Inflammatory macrophage treated with lipopolysaccharide for 1 hour (primary cell): ENCODE measurements at regions not wholly inside any gene's neighbourhood (a gene's known extent, or its start where the extent isn't known, plus 50 kb on each side); places are given as distances from the start of the nearest gene placed in this dataset.

ENCODE experiments used
- DNase-seq, 2 donors: peaks; one replicate each; pipeline ENCODE4 v3.0.0-alpha.2; 2020 to 2022

DNA sequence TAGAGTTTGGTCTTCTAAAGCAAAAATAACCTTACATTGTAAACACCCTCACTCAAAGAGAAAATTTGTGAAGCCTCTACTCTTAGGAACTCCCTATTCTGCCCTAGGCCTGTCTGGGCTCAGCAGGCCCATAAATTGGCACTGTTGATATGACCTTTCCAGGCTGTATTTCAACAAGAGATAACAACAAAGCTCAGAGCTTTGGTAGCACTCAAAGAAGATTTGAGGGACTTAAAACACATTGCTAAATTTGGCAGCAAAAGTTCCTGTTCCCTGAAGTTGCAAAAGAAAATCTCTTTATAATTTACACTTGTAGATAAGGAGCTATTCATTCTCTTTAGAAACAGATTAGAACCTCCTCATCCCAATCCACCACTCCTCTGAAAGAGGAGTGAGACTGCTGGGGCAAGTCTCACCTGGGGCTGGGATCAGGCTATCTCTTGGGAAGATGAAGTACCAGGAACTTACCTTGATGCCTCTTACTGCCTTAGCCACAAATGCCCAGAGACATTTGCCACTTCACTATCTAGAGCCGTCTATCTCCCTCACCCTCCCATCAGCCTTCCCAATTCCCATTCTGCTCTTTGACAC, 110.4 kb upstream of the AKIP1 start:
- no peak for DNase-seq

DNA sequence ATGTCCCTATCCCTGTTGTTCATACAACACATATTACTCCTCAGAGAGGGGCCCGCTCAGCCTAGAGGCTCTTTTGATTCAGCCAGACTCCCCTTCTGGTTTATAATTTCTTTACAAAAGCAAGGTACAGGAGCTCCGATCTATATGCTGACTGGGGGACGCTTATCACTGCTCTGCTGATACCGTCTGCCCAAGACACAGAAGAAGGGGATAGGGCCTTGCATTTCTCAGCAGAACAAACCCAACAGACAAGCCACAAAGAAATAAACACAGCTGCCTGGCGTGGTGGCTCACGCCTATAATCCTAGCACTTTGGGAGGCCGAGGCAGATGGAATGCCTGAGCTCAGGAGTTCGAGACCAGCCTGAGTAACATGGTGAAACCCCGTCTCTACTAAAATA, 109.9 kb upstream of the AKIP1 start:
- no peak for DNase-seq

DNA sequence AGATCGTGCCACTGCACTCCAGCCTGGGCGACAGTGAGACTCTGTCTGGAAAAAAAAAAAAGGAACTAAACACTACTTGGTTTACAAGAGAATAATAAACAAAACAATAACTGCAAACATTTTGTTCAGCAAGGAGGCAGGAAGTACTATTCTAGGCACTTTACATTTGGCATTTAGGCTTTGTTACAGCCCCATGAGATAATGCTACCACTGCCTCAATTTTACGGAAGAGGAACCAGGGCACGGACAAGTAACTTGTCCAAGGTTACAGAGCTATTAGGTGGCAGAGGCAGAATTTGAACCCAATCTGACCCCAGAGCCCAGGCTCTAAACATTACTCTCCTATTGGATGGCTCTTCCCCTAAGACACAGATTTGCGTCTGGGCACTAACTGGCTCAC, 108.7 kb upstream of the AKIP1 start:
- DNase-seq: peak; percentile 55 to 58

DNA sequence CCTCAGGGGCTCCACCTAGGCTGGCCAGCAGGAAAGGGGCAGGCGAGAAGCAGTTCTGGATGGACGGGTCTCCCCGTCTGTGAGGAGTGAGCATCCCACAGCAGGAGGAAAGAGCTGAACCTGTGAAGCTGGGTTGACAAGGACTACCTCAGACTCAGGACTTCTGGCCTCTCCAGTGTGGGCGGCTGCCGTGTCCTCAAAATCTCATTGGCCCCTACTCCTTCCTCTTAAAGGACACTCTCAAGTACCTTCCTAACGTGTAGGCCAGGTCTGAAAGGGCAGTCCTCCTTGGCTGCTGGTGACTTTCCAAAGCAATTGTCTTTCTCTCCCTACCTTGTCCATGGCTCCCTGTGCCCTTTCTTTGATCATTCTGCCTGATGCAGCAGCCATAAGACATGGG, 107.0 kb upstream of the AKIP1 start:
- DNase-seq: no peak

DNA sequence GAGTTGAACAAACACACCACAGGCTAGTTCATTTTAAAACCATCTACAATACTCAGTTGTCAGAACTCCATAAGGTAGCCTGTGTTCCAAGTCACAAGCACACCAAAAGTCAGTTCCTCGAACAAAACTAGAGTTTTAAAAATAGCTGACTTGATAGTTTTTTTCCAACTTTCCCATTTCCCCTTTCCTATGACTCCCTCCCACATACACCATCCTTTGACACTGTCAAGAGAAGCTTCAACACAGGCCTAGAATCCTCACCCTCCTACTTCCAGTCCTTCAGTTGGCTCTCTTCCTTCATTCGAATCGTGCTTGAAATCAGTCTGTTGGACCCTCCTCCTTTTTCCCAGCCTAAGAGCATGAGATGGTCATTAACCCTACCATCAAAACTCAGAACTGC, 105.7 kb upstream of the AKIP1 start:
- DNase-seq: peak; percentile 76 to 86

DNA sequence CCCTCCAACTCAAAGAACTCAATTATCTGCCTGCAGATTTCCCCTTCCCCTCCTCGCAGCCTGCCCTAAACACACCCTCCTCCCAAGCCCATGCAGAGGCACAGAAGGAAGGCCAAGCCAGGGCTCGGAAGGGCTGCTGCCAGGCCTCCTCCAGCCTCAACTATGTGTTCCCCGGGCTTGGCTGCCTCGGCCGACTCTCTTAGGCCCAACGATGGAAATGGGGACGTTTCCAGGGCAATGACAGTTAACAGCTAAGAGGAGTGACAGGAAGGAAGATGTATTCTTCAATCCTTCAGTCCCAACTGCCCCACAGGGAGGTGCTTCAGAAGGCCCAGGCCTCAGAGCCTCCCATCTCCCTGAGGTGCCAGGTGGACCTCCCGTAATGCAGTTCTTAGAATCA, 104.0 kb upstream of the AKIP1 start:
- DNase-seq: no peak

DNA sequence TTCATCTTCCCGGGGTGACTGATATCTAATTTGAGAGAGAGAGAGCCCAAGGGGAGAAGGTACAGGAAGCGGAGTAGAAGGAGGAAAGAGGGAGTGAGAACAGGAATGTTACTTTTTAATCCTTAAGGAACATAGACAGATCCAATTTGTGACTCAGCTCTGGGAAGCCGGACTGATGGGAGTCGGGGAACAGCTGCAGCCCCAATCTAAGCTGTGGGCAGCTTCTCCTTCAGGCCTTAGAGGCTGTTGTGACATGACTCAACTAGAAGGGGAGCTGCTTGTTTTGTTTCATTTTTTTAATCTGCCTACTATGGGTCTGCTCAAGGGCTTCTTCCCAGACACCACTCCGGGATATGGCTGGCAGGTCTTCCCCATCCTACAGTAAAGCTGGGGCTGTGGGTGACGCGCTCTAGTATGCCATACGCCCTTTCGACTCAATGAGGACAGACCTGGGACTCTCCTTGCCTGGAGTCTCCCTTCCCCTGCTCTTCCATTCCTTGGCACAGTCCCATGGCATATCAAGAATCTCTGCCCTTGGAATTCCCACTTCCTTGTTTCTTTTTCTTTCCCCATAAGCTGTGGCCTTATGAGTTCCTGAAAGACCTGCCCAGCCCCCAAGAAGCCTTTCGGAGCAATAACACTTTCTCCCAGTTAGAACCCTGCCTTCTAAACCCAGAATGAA, 103.3 kb upstream of the AKIP1 start:
- peak in 1 of 2 donors; percentile 61 for DNase-seq

DNA sequence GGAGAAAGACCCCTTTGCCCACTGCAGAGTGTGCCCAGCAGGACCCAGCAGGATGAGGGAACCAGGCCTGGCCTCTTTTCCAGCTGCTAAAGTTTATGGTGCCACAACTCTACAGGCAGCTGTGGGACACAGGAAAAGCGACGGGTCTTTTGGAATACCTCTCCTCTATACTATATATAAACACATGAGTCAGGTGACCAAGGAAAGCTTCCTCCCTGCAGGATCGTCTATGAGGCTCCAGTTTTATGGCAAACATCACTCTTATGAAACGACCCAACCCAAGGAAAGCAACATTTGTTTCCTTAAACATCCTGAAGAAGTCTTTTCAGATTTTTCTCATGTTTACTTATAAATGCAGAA, 102.8 kb upstream of the AKIP1 start:
- DNase-seq: no peak

DNA sequence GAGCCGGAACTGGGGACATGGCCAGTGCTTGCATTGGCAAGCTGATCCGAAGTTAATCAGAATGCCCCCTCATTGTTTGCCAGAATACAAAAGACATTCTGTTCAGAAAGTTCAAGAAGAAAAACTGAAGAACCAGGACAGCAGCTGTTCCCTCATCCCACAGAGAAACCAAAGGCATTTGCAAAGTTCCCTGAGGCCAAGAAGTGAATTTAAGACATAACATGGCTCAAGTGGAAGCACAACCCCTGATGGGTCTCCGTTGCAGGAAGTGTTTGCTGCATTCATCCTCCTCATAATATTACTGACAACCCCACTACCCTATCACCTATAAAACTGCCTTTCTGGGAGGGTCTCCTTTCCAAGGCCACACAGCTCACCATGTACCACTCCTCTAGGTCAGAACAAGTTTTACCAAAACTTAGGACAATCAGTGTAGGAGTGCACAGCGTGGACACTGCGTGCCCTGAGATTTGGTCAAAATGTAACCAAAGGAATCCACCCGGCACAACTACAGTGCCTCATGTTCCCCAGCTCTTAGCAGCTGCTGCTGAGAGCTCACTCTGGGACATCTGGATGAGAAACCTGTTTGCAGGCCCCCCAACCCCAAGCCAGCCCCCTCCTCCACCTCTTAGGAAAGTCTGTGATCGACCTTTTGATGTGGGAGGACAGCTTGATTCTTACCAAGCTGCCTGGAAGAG, 101.6 kb upstream of the AKIP1 start:
- no peak for DNase-seq

DNA sequence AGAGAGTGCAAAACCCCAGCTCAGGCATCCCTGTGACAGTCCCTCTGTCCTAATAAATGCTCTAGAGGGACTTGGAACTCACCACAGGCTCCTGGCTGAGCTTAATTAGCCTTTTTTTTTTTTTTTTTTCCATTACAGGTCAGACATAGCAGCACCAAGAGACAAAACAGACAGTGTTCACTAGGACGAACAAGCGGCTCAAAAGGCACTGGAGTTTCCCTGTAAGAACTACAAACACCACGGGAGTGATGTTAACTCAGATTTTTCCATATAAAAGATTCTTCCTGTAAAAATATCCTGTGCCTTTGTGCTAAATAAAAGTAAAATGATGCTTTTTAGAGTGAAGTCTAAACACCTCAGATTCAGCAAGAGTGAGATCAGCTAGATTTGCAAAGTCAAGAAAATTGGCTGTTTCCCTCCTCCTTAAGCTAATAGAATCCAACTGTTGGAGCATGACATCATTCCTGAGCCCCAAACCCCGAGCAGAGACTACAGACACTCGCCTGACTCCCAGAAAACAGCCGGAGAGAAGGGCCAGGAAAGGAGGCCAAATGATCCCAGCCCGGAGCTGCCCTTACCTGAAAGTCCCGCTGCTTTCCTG, 101.0 kb upstream of the AKIP1 start:
- no peak for DNase-seq

DNA sequence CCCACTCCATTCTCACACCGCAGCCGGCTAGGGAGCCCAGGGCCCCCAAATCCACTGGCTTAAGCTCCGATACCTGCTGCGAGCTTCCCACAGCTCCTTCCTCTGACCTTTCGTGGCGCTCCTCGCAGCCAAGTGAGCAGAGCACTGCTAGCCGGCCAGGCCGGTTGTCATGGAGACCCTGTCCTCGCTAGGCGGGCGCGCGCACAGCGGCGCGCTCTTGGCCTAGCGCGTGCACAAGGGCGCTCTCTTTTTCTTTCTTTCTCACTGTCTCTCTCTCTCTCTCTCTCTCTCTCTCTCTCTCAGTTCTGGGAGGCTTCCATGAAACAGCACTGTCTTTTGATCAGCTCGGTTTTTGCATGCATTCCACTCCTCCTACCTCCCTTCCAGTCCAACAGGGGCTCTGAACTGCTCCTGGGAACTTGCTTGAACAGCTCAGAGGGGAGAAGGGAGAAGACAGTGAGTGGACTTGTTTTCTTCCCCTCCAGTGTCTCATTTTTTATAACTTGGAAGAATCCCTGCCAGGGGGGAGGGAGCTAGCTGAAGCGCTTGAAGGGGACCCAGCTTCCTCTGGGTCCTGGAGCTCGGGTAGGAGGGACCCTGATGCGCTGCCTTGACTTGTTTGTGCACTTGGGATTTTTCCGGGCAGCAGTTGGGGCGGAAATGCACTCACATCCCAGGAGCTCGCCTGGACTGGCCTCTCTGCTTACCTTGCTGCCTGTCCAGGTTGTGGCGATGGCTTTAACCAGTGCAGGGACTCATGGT, 100.3 kb upstream of the AKIP1 start:
- peak in 1 of 2 donors; percentile 44 for DNase-seq

DNA sequence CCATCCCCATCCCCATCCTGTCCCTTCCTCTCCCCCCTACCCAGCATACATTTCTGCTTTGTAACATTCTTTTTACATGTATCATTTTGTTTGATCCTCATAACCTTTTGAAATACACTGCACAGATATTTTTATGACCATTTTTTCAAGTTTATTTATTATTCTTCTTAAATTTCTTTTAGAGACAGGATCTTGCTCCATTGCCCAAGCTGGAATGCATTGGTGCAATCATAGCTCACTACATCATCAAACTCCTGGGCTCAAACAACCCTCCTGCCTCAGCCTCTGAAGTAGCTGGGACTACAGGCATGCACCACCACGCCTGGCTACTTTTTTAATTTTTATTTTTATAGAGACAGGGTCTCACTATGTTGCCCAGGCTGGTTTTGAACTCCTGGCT, 99.4 kb upstream of the AKIP1 start:
- no peak for DNase-seq

DNA sequence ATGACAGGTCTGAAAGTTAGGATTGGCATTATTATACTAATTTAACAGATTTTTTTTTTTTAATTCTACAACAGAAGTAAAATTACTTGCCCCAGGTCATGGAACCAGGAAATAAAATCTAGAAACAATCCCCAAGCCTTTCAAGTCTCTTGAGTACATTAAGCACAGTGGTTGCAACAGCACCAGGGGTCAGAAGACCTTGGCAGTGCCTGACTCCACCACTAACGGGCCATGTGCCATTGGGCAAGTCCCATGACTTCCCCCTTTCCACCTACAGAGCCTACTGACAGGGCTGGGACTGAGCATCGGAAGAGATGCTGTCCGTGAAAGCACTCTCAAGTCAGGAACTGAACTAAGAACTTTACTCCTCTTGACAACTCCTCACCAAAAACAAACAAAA, 98.6 kb upstream of the AKIP1 start:
- DNase-seq: peak; percentile 91 to 98

DNA sequence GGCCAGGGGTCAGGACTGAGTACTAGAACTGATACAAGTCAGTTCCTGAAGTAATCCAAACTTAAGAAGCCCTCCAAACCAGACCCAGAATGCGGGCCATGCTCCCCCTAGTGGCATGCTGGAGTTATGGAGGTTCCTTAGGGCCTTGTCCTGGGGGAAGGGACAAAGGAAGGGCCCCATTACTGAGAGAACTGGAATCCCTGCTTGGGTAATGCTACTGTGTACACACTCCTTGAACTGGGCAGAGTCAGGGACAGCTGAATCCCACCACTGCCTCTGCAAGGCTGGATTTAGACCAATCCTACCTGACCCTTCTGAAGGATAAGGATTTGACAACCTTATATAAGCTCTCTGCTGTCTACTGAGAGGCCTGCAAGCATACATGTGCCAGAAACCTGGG, 97.3 kb upstream of the AKIP1 start:
- peak; percentile 66 to 87 for DNase-seq

DNA sequence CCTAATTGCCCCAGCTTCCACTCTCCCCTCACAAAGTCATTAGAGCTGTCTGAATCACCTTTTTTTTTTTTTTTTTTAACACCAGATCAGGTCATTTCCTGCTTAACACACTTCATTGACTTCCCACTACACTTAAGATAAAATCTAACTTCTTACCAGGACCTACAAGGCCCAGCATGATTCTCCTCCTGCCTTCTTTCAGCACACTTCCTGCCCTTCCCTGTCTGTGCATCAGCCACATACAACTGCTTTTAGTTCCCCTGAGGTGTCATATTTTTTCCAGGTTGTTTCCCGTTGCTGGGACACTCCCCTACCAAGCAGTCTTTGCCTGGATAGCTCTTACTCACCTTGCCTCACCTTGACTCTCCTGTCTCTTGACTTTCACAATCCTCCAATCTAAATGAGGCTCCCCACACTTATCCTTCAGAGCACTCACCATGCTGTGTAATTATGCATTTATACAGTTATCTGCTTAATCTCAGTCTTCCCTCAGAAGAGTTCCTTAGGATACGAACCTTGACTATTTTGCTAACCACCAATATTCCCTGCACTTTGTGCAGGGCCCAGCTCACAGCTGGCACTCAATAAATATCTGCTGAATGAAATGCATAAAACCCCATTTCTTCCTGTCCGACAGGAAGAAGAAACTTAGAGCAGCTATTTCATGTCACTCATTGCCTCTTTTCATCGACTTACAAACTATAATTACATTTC, 96.6 kb upstream of the AKIP1 start:
- no peak for DNase-seq

DNA sequence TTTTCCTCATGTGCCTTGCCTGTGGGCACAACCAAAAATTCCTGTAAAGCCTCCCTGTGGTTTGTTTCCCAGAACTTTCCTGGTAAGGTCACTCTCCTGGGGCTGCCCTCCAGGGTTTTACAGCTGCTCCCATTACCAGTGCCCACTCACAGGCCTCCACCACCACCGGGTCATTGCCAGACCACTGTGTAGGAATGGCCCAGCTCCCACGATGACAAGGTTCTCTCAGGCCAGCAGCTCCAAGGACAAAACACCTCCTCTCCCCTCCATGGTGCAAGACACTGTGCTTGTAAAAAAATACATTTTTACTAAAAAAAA, 96.1 kb upstream of the AKIP1 start:
- no peak for DNase-seq

DNA sequence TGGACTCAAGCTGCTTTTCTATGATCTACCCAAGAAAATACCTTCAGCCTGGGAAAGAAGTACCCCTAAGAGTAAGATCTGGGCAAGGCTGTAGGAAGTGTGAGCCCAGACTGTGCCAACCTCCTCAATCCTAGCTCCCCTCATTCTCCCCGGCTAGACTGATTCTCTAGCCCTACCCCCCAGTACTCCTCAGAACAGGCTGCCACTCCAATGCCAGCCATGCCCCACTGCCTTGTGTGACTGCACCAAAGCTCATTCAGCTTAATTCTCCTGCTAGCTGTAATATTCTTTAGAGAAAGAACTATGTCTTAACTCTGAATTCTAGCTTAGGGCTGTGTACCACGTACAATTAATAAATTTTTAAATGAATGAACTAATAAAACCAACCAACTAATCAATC, 92.6 kb upstream of the AKIP1 start:
- no peak for DNase-seq

DNA sequence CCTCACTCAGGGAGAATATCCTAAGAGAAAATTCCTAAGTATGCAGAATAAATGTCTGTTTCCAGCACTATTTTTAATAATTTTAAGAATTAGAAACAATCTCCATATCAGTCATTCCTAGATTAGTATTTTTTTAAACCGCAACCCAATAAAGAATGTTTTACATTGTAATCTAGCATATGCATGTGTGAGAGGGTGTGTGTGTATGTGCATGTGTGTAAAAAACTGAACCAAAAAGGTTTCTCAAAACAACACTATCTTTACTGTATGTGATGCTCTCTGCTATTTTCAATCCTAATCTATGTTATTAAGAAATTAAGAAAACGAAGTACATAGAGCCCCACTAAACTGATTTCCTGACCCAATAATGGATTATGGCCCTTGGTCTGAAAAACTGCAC, 90.6 kb upstream of the AKIP1 start:
- DNase-seq: no peak

DNA sequence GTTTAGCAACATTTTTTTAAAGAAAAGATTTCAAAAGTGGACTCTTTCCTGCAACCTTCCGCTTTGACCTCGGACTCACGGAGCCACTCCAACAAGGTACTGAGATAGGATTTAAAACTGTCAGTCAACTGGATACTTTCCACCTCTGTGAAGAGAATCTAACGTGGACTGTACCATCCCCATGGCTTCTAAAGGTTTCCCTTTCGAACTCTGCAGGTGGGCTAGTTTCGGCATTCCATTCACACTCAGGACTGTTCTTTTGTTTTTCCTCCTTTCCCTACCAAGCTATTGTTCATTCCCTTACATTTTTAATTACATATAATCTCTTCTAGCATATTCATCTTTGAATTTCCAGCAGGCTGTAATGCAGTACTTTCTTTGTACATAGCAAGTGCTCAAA, 88.5 kb upstream of the AKIP1 start:
- DNase-seq: no peak

DNA sequence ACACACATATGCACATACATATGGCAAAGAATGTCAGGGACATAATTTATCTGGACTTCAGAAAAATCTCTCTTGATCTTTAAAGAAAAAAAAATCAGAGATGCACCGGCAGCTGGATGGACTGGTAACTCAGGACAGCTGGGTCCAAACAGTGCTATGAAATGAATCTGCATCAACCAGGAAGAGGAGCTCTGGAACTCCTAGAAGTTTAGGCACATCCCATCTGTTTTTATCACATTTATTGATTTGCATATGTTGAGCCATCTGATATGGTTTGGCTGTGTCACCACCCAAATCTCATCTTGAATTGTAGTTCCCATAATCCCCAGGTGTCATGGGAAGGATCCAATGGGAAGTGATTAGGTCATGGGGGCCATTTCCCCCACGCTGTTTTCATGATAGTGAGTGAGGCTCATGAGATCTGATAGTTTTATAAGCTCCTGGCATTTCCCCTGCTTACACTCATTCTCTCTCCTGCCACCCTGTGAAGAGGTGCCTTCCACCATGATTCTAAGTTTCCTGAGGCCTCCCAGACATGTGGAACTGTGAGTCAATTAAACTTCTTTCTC, 87.7 kb upstream of the AKIP1 start:
- no peak for DNase-seq

DNA sequence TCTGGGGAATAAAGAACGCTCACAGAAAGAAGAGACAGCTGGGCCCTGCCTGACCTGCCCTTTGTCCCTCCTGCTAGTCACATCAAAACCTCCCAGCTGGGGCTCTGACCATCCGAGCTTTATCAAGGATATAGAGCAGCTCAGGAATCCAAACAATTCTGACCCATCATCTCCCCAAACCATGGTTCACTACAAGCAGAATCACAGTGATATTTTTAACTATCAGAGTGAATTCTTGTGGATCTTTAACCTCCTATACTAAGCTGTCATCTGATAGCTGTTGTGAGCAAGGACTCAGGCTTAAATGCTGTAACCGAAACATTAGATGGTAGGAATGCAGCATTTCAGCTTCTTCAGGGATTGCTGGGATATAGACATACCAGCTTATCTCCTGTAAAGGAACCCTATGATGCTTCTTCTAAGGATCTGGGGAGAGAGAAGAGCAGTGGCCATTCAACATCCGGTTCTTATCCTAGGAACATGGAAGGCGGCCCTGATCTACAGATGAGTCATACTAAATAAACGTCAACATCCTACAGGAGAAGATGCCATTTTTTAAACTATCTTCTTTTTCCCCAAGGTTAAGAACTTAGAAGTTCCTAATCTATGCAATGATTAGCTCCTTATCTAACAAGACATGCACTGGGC, 84.7 kb upstream of the AKIP1 start:
- DNase-seq: no peak
